SKM-1 treated with dmso at 0.1 percent for 144 hours (cell line): ENCODE measurements at regions not wholly inside any gene's neighbourhood (a gene's known extent, or its start where the extent isn't known, plus 50 kb on each side); places are given as distances from the start of the nearest gene placed in this dataset.

Experiments used
- DNase-seq: peaks from one replicate; lab custom pipeline; 2025; ENCODE audit not compliant: unreplicated experiment; lab: John Stamatoyannopoulos, UW

DNA sequence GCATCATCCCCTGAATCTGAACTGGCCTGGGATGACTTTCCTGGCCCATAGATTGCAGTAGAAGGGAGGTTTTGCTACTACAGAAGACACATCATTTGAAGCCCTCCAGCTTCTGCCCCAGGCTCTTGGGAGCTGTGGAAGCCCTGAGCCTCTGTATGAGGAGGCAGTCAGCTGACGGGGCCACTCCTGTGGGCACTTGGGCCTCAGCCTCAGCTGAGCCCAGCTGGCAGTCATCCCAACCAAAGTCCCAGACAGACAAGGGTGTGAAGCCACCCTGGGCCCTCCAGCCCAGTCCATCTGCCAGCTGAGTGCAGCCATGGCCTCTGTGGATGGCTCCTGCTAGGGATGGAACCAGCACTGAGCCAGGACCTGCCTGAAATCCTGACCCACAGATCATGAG is 502.3 kb upstream of the HS6ST1 start:
- DNase-seq: no peak

DNA sequence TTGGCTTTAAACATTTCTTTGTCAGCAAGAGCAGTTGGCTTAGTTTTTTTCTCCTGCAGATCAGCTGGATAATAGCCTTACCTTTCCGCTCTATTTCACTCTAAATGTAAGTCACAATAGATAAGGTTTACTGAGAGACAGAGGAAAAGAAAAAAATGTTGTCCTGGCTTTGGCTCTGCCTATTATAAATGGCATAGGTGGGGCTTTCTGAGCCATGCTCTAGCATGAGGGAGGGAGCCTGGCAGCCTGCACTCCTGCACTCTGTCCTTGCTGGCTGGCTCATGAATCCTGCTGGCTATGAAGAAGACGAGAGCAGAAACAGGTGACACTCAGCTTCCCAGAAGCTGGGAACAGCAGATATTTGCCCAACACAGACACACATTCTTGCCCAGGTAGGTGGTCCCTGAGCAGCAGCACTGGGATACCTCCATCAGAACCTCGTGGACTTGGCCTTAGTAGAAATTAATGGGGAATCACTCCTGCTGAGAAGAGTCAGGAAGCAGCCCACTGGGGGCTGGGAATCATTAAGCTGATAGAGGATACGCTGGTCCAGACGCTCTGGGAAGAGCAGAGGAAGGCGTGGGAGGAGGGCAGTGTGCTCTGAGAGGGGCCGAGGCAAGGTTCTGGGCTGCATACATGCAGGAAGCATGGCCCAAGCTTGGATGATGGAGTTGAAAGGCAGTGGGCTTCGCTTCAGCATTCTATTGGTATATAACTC is 514.4 kb upstream of the HS6ST1 start:
- no peak for DNase-seq

DNA sequence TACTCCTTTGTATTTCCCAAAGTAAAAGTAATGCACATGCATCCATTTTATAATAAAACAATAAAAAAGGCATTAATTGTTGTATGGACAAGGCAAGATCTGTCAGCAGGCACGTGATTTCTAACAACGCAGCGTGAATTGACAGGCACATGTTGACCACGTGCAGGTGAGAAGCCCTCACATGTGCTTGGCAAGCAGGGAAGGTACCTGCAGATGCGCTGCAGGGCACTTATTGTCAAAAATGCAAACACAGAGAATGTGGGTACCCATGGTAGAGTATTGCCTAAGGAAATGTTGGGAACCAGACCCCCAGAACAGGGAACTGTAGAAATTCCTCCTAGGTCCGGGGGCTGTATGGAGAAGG is 515.0 kb upstream of the HS6ST1 start:
- DNase-seq: no peak

GRCh38 chr2:128834207-128834879 is 515.7 kb upstream of the HS6ST1 start:
- DNase-seq: no peak

DNA sequence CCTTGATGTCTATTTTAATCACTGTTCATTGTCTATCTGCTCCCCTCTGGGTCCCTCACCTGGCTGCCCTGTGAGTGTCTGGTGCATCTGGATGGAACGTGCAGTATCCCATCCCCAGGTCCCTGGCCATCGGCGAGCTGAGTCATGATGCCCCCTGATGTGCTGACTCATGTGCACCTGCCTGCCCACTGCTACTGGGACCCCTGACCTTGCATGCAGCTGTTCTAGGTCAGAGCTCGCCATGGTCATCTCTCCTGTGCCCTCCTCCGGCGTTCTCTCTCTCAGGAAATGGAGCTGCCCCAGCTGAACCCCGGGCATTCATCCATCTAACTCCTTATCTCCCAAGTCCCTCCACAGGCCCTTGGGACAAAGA is 516.2 kb upstream of the HS6ST1 start:
- DNase-seq: no peak

- DNase-seq: no peak
Observed at GRCh38 chr2:128835342-128835855, 516.7 kb upstream of the HS6ST1 start.

- no peak for DNase-seq
Observed at GRCh38 chr2:128835974-128836373, 517.3 kb upstream of the HS6ST1 start.

DNA sequence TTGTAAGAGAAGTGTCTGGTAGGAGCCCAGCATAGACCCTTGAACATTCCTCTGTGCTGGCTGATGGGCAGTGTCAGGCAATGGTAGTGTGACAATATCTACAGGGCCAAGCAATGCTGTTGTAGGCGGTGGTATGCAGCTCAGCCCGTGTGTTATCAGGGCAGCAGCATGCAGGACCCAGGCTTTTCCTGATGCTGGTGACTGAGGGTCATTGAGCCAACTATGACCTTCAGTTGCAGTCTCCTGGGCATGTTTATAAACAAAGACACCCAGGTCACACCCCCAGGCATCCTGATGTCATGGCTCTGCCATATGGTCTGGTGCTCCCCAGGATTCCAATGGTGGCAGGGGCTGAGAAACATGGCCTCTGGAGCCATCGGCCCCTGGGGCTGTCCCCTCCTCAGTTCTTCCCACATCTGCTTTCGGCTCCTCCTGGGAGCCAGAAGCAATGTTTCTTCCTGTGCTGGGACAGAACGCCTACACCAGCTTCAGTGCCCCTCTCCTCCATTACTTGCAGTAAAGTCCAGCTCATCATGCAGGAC is 518.0 kb upstream of the HS6ST1 start:
- no peak for DNase-seq

DNA sequence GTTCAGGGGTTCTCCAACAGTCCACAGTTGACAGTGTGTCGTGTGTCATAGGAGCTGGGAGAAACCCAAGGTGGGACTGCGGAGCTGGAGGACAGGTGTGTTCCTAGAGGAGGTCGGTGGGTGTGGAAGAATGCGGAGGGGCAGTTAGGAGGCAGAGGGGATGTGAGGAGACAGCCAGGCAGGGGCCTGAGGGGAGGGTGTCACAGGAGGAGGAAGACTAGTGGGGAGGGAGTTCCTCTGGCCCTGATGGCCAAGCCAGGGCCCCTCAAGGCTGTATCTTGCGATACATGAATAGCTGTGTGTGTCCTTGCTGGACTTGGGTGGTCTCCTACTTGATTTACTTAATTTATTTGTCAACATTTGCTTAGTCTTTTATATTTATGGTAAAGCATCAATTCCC is 519.6 kb upstream of the HS6ST1 start:
- no peak for DNase-seq

DNA sequence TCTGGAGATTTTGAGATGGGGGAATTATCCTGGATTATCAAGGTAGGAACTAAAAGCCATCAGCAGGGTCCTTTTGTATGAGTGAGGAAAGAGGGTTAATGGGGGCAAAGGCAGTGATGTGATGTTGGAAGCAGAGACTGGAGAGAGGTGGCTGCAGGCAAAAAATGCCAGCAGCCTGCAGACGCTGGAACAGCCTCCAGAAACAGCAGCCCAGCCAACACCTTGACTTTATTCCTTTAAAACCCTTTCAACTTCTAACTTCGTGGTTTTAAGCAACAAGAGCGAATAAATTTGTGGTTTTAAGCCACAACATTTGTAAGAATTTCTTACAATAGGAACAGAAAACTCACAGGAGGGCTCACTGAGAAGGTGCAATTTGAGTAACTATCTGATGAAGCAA is 523.1 kb upstream of the HS6ST1 start:
- no peak for DNase-seq

- no peak for DNase-seq
Observed at GRCh38 chr2:128867311-128867710, 548.6 kb upstream of the HS6ST1 start.

DNA sequence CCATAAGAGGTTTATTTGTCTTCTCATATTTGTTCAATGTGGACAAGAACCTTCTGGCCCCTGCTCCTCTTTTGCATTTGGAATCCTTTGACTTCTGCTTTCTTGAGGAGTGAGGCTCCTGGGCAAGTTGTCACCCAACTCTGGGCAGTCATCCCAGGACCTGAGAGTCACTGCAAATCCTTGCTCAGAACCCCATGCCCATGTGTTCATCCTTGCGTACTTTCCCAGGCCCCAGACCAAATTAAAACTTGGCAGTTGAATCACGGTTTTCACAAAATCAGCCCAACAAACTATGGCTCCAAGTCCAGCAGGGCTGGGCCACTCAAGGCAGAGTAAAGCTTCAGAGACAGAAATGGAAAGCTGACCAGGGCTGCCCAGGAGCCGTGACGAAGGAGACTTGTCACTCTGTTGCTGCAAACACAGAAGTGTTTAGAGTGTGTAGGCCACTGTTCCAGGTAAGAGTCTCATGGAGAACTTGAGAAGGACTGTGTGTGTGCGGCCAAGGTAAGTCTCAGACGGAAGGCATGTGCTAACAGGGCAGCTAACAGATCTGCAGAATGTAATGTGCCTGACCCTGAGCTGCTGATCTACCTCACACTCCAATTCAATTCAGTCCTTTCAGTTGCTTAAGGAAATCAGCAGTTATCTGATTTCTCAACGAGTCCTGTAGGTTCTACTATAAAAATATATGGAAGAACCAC is 549.4 kb upstream of the HS6ST1 start:
- no peak for DNase-seq

DNA sequence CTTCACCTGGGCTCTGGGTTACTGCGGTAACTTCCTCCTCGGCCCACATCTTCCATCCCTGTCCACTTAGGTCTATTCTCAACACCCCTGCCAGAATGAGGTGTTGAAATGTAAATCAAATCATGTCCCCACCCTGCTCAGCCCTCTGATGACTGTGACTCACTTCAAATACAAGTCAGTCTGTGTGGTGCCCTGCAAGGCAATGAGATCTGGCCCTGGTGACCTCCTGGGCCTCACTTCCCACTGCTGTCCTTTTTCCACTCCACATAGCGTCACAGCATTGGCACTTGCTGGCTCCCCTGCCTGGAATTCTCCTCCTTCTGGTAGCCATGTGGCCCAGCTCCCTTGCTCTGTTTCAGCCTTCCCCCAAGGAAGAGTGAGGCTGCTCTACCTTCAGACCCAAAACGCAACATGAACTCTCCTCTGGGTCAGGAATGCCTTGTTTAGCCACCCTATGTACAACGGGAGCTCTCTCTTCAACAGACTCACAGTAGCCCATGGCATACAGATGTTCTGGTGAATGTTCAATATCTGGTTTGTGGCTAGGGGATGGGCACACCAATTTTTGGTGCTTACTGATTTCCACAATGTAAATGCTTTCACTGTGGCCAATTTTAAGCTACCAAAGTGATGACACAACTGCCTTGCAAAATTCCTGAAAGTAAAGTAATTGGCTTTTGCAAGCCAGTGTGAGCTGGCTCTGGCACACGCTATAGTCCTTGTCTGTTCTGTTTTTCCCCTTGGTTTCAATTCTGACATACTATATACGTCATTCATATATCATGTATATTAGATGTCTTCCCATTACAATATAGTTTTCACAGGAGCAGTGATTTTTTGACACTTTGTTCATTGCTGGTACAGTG is 550.3 kb upstream of the HS6ST1 start:
- no peak for DNase-seq

DNA sequence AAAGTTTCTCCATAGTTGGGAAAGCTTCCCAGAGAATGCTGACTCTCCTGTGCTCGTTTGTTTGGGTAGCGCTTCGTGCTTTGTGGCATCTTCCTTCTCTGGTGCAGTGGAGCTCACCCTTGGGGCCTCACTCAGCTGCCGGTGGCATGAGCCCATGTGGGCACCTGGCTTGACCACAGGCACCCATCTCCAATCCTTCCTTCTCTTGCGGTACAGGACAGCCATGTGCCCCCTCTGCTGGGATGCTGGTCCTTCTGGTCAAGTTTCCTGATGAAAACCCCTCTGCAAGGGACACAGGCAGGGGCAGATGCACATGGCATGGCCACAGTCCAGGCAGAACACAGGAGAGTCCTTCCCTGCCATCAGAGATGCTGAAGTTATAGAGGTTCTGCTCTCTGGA is 555.9 kb upstream of the HS6ST1 start:
- DNase-seq: no peak

- no peak for DNase-seq
Observed at GRCh38 chr2:128876986-128877983, 558.6 kb upstream of the HS6ST1 start.

- no peak for DNase-seq
Observed at GRCh38 chr2:128879161-128879560, 560.5 kb upstream of the HS6ST1 start.

DNA sequence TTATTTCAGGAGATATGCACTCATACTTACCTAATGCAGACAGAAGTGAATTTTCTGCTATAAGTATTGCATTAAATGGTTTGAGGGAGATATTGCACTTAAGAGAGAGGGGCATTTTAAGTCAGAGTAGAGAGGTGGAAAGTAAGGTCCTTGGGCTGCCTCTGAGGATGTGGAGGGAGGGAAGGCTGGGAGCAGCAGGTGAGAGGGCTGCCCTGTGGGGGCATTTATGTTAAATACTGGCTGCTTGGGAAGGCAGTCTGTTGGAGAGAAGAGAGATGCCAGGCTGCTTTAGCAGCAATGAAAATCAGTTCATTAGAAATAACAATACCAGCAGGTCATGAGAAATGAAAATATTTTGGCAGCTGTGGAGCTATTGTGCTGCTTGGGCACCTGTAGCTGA is 576.2 kb upstream of the HS6ST1 start:
- DNase-seq: no peak

DNA sequence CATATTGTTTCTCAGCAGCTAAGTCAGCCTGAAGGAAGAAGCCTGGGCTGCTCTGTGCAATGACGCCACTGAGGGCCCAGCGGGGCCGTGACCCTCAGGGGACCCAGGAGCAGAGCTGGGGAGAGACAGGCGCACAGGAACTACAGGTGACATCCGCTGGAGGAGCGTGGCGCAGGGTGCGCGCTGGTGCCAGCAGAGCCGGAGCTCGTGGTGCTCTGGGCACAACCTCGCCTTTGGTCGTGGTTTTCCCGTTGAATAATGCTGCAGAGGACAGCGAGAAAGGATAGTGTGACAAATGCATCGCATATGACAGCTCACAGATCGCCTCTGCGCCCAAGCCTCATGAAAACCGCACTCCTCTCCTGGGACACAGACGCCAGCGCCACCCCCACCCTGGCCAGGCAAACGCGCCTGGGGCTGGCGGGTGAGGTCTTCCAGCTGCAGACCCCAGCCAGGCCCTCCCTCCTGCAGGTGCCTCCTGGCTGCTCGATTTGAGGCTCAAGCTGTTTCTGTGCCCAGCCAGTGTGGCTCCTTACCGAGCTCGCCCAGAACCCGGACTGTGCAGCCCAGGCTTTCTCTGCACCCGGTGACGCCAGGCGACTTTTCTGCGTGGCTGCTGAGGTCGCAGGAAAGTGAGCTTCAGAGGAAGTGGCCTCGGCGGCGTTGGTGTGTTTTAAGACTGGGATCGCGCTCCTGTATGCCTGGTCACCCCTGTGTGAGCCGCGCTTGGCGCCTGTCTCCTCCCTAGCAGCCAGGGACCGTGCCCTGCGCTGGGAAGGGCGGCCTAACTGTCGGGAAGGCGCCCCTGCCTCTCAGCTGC is 583.1 kb upstream of the HS6ST1 start:
- no peak for DNase-seq

DNA sequence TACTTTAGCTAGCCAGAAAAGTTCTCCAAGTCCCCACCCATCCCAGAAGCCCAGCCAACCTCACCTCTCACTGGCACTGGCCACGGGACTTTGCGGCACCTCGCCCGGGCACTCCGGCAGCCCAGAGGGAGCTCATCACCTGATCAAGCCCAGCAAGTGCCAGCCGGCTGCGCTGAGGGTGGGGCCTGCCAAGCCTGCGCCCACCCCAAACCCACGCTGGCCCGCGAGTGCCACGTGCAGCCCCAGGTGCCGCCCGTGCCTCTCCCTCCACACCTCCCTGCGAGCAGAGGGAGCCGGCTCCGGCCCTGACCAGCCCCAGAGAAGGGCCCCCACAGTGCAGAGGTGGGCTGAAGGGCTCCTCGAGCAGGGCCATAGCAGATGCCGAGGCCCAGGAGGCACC is 585.0 kb upstream of the HS6ST1 start:
- no peak for DNase-seq
